IMR-90 (cell line): ENCODE measurements at regions not wholly inside any gene's neighbourhood (a gene's known extent, or its start where the extent isn't known, plus 50 kb on each side); places are given as distances from the start of the nearest gene placed in this dataset.

Experiments used
- ATAC-seq: fragments of 200-7000 bp; cut with Tn5 transposase; 2 replicates; pipeline ENCODE4 v1.9.1; 2020; ENCODE audit warnings: low read depth, mild to moderate bottlenecking, moderate library complexity
- BruUV-seq: library from RNA; stranded (reverse); fragments of 400-500 nt; replicated peaks from 2 replicates; lab custom pipeline; 2021; lab: Mats Ljungman, UMichigan
- CTCF ChIA-PET: fragments of 300-600 bp; formaldehyde crosslinking; extraction: SDS; loops from one replicate; lab custom pipeline; 2021; ENCODE audit warnings: antibody characterized with exemption; lab: Yijun Ruan, JAX
- POLR2A ChIA-PET: fragments of 300-600 bp; sonication (Branson Sonifier 250); formaldehyde crosslinking; loops from one replicate; lab custom pipeline; 2022; ENCODE audit warnings: antibody characterized with exemption; ENCODE audit not compliant: unreplicated experiment; lab: Charles Lee
- DNase-seq: peaks from one replicate; pipeline ENCODE4 v3.0.0; 2013
- H2AFZ ChIP-seq: replicated peaks from 2 replicates; pipeline ENCODE3; 2013; ENCODE audit warnings: low read length, mild to moderate bottlenecking; ENCODE audit not compliant: poor library complexity
- H2AK5ac ChIP-seq: 2 replicates; pipeline ENCODE4 v1.6.1; 2013; ENCODE audit warnings: low read depth, low read length, inconsistent platforms
- H2AK9ac ChIP-seq: replicated peaks from 2 replicates; pipeline ENCODE3; 2013; ENCODE audit warnings: mild to moderate bottlenecking, low read depth, low read length, moderate library complexity; ENCODE audit not compliant: poor library complexity
- H2BK120ac ChIP-seq: 2 replicates; pipeline ENCODE4 v1.6.1; 2013; ENCODE audit warnings: low read depth, low read length, inconsistent platforms
- H2BK15ac ChIP-seq: 3 replicates; pipeline ENCODE4 v1.6.1; 2013; ENCODE audit warnings: low read depth, low read length, inconsistent platforms
- H2BK20ac ChIP-seq: 2 replicates; pipeline ENCODE4 v1.6.1; 2013; ENCODE audit warnings: low read depth, mild to moderate bottlenecking, inconsistent platforms, low read length, moderate library complexity
- H2BK5ac ChIP-seq: 2 replicates; pipeline ENCODE4 v1.6.1; 2013; ENCODE audit warnings: mild to moderate bottlenecking, low read depth, low read length, inconsistent platforms; ENCODE audit not compliant: poor library complexity, severe bottlenecking
- H3K14ac ChIP-seq: replicated peaks from 2 replicates; pipeline ENCODE4 v1.6.1; 2013; ENCODE audit warnings: low read depth, low read length, inconsistent platforms
- H3K18ac ChIP-seq: 2 replicates; pipeline ENCODE4 v1.6.1; 2013; ENCODE audit warnings: low read depth, low read length, control low read depth
- H3K23ac ChIP-seq: 2 replicates; pipeline ENCODE4 v1.6.1; 2013; ENCODE audit warnings: low read depth, low read length, inconsistent platforms
- H3K27ac ChIP-seq: 2 replicates; pipeline ENCODE4 v1.5.1; 2013; ENCODE audit warnings: mild to moderate bottlenecking, control low read depth, low read length; ENCODE audit not compliant: insufficient read depth
- H3K27me3 ChIP-seq: 2 replicates; pipeline ENCODE4 v1.6.1; 2013; ENCODE audit warnings: low read length; ENCODE audit not compliant: control insufficient read depth, insufficient read depth
- H3K36me3 ChIP-seq: 2 replicates; pipeline ENCODE4 v1.6.1; 2013; ENCODE audit warnings: low read length, mixed read lengths; ENCODE audit not compliant: control insufficient read depth, insufficient read depth
- H3K4ac ChIP-seq: 2 replicates; pipeline ENCODE4 v1.6.1; 2013; ENCODE audit warnings: low read depth, low read length, inconsistent platforms
- H3K4me1 ChIP-seq: 2 replicates; pipeline ENCODE4 v1.6.1; 2013; ENCODE audit warnings: low read length, mixed read lengths; ENCODE audit not compliant: control insufficient read depth, insufficient read depth
- H3K4me2 ChIP-seq: 2 replicates; pipeline ENCODE4 v1.6.1; 2013; ENCODE audit warnings: low read depth, mild to moderate bottlenecking, control low read depth, low read length, moderate library complexity
- H3K4me3 ChIP-seq: 2 replicates; pipeline ENCODE4 v1.5.1; 2013; ENCODE audit warnings: low read depth, mild to moderate bottlenecking, control low read depth, low read length, moderate library complexity; ENCODE audit not compliant: insufficient read depth
- H3K56ac ChIP-seq: 2 replicates; pipeline ENCODE4 v1.6.1; 2013; ENCODE audit warnings: low read length, inconsistent platforms; ENCODE audit not compliant: insufficient read depth; ENCODE audit errors: extremely low read depth
- H3K79me1 ChIP-seq, 2 experiments: 2 replicates each; pipeline ENCODE4 v1.6.1; 2013; ENCODE audit warnings: low read length in 2 of 2, inconsistent platforms in 1 of 2, low read depth in 1 of 2
- H3K9ac ChIP-seq: 2 replicates; pipeline ENCODE4 v1.6.1; 2013; ENCODE audit warnings: low read depth, low read length, control low read depth
- H3K9me1 ChIP-seq: 2 replicates; pipeline ENCODE4 v1.6.1; 2013; ENCODE audit warnings: low read length, inconsistent platforms; ENCODE audit not compliant: insufficient read depth
- H3K9me3 ChIP-seq: 2 replicates; pipeline ENCODE4 v1.6.1; 2013; ENCODE audit warnings: low read length; ENCODE audit not compliant: control insufficient read depth, insufficient read depth
- H4K20me1 ChIP-seq: 2 replicates; pipeline ENCODE4 v1.6.1; 2013; ENCODE audit warnings: low read length, inconsistent platforms; ENCODE audit not compliant: insufficient read depth
- H4K5ac ChIP-seq: 2 replicates; pipeline ENCODE4 v1.6.1; 2013; ENCODE audit warnings: mild to moderate bottlenecking, low read depth, low read length, control low read depth
- H4K8ac ChIP-seq, 2 experiments: 2 replicates each; pipeline ENCODE4 v1.6.1; 2013; ENCODE audit warnings: low read depth in 2 of 2, low read length in 2 of 2, control low read depth in 1 of 2, inconsistent platforms in 1 of 2
- H4K91ac ChIP-seq: 2 replicates; pipeline ENCODE4 v1.6.1; 2013; ENCODE audit warnings: low read depth, low read length, inconsistent platforms; ENCODE audit not compliant: insufficient read depth
- MAFK ChIP-seq: IDR thresholded peaks from 2 replicates; pipeline ENCODE4 v1.6.1; 2012; ENCODE audit warnings: low read depth, low read length, improper control_type of control experiment
- WGBS, 2 experiments: methylation state at CpG; one replicate each; pipeline versions ENCODE4 v1.1.5 to v1.1.7; 2013; ENCODE audit warnings: missing lambda C conversion rate in 2 of 2; ENCODE audit not compliant: insufficient read length in 1 of 2; ENCODE audit errors: extremely low coverage in 2 of 2; 5-methylcytosine and 5-hydroxymethylcytosine counted together
- dilution Hi-C: fragments of 300-500 bp; cut with HindIII; formaldehyde crosslinking; loops from one replicate; pipeline ENCODE4 v1.14.3; 2018; ENCODE audit warnings: low sequenced_read_pairs; ENCODE audit not compliant: unreplicated experiment
- in situ Hi-C: fragments of 300-500 bp; cut with MboI; formaldehyde crosslinking; loops from 3 replicates; pipeline ENCODE4 v1.14.3; 2019; ENCODE audit warnings: low sequenced_read_pairs, inconsistent platforms, mixed read lengths
- intact Hi-C: fragments of 100-400 bp; cut with micrococcal nuclease; formaldehyde crosslinking; loops from 2 replicates; pipeline ENCODE4 v1.10.0; 2022

DNA sequence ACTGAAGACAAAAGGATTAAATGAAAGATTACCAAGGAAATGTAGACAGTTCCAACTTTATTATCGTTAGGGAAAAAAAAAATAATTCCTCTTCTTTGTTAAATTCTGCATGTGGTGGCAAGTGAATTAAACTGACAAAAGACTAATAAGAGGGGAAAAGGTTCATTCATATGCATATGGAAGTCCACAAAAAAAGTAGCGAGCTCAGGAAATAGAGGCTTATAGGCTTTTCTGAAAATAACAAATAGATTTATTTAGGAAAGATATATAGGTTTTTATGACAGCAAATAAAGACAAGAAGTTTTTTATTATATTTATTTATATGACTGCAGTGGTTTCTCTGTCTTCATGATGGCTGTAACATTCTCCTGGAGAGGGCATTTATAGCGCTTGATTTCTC is 246.0 kb downstream of the NAF1 start:
- H4K20me1 ChIP-seq, result no peaks in the 10 kb centered on the region
- intact Hi-C loops (no loop called here), dilution Hi-C loops (no loop called here), in situ Hi-C loops (no loop called here)
- H2BK20ac ChIP-seq, result no peak overlapping the region
- no peak overlapping the region for H3K4ac ChIP-seq
- H3K18ac ChIP-seq, result no peak overlapping the region
- no peaks in the 10 kb centered on the region for H3K79me1 ChIP-seq
- H3K14ac ChIP-seq, result no peak overlapping the region
- no peaks in the 10 kb centered on the region for H3K36me3 ChIP-seq
- ChIA-PET POLR2A (no interaction called here), CTCF (interaction anchor here (0.6 kb wide), 1 partner anchor 1811 kb away, joined by 3 read pairs; no protein-coding TSS in a partner anchor)
- H4K91ac ChIP-seq, result no peak overlapping the region
- ATAC-seq (no peak), DNase-seq (no peak)
- no peak overlapping the region for H3K4me2 ChIP-seq
- no peak overlapping the region for H2AFZ ChIP-seq
- H4K5ac ChIP-seq, result no peak overlapping the region
- no peaks in the 10 kb centered on the region for H3K4me1 ChIP-seq
- H2BK15ac ChIP-seq, result no peak overlapping the region
- H2AK5ac ChIP-seq, result no peak overlapping the region
- H3K9me1 ChIP-seq, result no peaks in the 10 kb centered on the region
- no peak overlapping the region for H2BK120ac ChIP-seq
- no peak overlapping the region for H3K27ac ChIP-seq
- no CpG with 5 or more reads among the region's 3 CpGs for WGBS, 2 experiments
- peaks cover 8% of the 10 kb centered on the region for H3K9me3 ChIP-seq
- no peak for TF ChIP-seq MAFK
- no peak overlapping the region for H4K8ac ChIP-seq
- no peak overlapping the region for H2AK9ac ChIP-seq
- H3K4me3 ChIP-seq, result no peak overlapping the region
- no peak overlapping the region for H3K23ac ChIP-seq
- no peak overlapping the region for H3K56ac ChIP-seq
- H3K9ac ChIP-seq, result no peak overlapping the region
- no TSS peak for BruUV-seq
- H2BK5ac ChIP-seq, result no peak overlapping the region
- H3K27me3 ChIP-seq, result no peaks in the 10 kb centered on the region
